Epidermal melanocyte (primary cell): ENCODE measurements at regions not wholly inside any gene's neighbourhood (a gene's known extent, or its start where the extent isn't known, plus 50 kb on each side); places are given as distances from the start of the nearest gene placed in this dataset.

Source experiments
- DNase-seq: peaks from one replicate; pipeline ENCODE4 v3.0.0; 2011; ENCODE audit warnings: low spot score; ENCODE audit not compliant: insufficient read length

- DNase-seq: no peak
Observed at GRCh38 chr2:45301307-45302277, 292.3 kb upstream of the SIX2 start.

DNA sequence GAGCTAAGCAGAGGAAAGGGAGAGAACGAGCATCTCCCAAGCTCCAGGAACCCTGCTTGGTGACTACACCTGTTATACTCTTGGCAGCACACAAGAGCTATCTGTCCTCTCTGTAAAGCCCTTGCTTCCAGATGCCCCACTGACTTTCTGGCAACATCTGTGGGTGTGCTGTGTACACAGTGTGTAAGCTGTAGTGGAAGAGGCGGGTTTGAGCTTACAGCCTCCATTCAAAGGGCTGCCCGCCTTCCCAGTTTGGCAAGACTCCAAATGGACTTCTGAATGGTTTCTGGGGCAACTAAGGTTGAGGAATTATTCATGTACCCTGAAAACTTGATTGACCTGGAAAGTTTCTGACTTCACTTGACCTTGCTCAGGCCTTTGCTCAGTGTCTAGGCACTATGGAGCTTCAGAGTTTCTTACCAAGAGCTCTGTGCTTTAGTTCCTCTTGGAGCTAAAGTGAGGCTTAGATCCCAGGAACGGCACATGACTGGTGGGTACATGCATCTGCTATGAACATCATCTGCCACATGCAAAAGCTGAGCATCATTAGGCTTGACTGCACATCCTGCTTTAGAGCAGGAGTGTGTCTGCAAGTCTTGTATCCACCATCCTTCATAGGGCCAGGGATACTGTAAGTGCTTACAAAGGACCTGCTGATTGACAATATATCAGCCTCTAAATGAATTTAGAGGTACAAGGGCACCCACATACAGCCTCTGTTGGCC, 290.9 kb upstream of the SIX2 start:
- DNase-seq: no peak

GRCh38 chr2:45299361-45299760, 290.1 kb upstream of the SIX2 start:
- DNase-seq: no peak

DNA sequence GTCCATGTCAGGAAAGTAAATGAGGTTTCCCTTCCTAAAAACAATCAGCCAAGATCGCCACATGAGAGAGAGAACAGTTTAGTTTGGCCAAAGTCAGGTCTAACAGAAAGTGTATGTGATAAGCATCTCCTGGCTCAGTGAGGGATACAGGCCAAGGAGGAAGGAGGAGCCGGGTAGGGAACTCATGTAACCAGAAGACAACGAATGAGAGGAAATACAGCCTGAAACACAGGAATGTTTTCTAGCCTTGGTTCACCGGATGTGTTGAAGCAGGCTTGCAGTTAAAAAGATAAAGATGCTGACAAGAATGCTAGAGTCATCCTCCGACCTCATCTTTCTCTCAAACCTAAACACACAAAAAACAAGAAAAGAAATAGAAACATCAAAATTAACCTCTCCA, 283.9 kb upstream of the SIX2 start:
- DNase-seq: no peak

DNA sequence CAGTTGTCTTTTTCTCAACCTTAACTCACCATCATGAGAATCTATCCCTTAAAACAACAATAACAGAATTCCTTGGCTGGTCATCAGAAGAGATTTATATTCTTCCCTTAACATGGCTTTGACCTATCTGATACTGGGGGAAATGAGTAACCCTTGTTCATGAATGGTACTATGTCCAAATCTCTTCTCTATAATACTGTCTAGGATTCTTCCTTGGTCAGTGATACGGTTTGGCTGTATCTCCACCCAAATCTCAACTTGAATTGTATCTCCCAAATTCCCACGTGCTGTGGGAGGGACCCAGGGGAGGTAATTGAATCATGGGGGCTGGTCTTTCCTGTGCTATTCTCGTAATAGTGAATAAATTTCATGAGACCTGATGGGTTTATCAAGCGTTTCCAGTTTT, 282.0 kb upstream of the SIX2 start:
- DNase-seq: no peak

- no peak for DNase-seq
Observed at GRCh38 chr2:45289997-45290709, 280.9 kb upstream of the SIX2 start.

DNA sequence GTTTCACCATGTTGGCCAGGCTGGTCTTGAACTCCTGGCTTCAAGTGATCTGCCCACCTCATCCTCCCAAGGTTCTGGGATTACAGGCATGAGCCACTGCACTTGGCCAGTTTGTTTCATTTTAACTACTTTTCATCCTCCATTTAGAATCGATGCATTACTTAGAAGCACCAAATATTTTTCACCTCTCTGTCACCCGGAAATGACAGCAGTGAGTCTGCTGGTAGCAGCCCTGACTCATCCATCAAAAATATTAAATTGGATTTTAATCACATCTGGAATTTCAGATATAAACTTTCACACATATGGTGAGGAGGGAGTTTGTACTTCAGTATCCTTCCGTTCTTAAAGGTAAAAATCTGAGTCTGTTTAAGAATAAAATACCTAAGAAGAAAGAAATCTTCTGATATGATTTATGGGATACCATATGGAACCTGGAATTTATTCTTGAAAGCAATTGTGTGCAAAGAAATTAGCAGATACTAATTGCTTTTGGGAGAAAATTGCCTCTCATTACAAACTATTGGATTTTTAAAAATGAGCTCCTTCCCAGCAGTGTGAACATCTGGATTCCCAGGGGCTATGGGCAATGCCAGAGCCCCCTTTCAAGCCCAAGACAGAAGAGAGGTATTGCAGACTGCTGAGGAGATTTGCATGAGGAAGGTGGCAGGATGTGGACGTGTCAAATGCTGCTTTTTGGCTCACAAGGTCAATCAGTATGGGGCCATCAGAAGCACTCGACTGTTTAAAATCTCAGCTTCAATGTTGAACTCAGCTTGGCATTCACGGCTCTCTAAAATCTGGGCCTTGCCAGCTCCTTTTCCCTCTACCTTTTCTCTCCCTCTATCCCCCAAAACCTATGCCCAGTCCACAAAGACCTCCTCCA, 279.5 kb upstream of the SIX2 start:
- no peak for DNase-seq

DNA sequence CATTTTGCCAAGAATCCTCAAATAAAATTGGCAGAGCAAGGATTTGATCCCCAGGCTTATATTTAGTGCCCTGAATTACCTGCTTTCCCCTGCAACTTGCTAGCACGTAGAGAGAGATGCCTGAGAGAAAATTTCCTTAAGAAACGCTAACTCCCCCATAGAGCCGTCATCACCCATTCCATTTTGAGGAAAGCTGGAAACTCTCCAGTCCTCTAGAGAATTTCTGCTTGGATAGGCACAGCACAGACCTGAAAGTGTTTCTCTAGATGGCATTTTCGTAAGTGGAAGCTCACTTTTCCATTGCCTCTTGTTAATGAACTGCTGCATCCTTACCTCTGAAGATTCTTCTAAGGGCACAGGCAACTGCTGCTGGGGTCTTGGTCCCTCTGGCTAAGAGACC, 277.8 kb upstream of the SIX2 start:
- DNase-seq: no peak

DNA sequence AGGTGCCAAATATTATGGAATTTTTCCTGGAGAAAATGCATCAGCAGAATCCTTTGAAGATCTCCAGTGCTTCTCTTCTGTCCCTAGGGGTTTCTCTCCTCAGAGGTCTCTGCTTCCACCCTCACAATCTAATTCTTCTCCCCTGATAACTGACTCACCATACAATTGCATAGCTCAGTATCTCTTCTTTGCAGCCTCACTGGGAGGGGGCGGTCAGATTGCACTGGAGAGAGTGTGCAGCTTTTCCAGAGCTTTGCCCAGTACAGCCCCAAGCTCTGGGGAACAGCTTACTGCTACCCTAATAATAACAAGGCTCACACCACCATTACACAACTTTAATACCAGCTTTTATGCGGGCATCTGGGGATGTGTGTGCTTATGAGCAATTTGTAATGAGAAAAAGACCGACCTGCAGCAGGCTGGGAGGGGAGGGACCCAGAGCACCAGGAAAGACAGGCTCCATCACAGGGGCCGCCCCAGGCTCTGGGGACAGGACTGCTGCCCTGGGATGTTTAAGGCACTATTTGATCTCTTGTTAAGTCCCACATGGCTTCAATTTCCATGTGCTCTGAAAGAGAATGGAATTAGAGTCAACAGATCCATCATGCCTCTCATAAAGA, 276.6 kb upstream of the SIX2 start:
- no peak for DNase-seq

DNA sequence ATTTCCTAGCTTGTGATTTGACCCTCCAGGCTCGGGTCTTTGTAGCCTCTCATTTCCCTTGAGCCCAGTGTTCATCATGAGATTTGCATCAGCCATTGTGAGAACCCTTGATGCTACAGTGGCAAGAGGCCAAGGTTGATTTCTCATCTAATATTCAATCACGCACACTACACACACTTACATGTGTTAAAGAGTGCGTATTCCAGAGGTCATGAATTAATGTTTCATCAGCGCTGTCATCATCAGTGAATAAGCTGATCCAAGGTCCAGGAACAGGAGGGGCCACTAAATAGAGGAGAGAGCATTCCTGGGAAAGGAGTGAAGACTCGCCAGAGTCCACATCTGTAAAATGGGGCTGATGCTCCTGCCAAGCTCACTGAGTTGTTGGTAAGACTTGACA, 276.1 kb upstream of the SIX2 start:
- DNase-seq: no peak

DNA sequence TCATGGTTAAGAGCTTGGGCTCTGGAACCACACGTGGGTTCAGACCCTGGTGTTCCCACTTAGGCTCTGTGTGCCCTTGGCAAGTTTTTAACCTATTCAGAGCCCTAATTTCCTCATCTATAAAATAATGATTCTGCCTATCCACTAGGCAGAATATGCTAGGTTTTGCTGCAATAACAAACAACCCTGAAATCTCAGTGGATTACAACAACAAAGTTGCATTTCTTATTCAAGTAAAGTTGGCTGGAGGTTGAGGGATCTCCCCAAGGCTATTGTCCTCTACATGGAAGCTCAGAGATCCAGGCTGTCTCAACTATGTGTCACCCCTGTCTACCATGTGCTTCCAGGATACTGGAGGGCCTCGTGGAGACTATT, 275.4 kb upstream of the SIX2 start:
- DNase-seq: no peak

- DNase-seq: no peak
Observed at GRCh38 chr2:45283764-45284620, 274.7 kb upstream of the SIX2 start.

DNA sequence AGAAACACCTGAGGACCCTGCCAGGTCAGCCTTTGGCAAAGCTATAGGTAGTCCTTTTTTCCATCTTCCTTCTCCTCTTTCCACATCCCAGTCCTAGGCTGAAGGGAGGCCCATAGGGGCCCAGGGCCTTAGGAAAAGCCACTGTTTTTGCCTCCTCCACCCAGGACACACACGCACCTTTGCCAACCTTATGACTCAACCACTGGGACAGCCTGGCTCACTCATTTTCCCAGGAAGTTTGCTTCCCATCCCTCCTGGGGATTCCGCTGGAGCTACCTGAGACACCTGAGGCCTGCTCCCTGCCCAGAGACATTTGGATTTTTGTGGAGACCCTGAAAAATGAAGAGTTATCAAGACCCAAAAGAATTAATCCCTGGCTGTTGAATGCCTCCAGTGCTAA, 273.4 kb upstream of the SIX2 start:
- DNase-seq: no peak

GRCh38 chr2:45281311-45281710, 272.1 kb upstream of the SIX2 start:
- DNase-seq: no peak

GRCh38 chr2:45280794-45281193, 271.5 kb upstream of the SIX2 start:
- DNase-seq: no peak

DNA sequence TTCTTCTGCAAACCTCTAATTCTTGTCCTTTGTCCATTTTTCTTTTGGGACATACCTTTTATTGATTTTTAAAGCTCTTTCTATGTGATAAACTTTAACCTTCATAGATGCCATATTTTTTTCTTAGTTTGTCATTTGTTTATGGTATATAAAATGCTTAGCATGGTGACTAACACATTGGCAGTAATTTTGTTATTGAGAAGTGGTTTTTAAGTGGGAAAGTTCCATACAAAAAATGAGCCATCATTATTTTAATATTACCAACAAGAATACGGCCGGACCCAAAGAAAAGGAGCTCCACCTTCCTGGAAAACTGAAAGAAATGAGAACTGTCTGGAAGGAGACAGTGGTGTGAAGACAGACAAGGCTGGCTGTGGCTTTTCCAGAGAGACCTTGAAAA, 270.1 kb upstream of the SIX2 start:
- no peak for DNase-seq

DNA sequence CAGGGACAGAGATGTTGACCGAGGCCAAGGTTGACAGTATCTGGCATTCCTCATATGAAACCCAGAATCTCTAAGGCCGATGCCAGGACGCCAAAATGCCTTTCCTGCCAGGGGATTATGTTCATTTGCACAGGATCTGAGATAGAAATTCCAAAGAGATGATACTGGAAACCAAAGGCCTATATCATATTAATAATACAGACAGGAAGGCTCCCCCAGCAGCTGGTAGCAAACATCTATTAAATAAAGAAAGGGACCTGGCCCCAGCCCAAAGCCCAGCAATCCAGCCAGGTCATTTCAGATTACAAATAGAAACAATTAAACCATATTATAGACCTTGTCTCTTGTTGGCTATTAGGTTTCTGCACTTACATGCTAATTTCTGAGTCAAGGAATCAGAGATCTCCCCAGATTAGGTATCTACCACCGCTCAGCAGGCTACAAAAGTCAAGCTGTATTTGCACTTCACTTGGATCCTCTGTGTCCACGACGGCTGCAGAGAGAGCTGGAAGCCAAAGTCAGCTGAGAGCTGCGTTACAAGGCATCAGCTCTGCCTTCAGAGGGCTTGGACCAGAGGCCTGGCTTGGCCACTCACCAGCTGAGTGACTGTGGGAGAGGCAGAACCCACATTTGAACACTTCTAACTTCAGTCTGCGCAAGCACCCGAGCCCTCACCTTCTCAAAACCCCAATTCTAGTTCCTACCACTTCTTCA, 269.3 kb upstream of the SIX2 start:
- DNase-seq: no peak

DNA sequence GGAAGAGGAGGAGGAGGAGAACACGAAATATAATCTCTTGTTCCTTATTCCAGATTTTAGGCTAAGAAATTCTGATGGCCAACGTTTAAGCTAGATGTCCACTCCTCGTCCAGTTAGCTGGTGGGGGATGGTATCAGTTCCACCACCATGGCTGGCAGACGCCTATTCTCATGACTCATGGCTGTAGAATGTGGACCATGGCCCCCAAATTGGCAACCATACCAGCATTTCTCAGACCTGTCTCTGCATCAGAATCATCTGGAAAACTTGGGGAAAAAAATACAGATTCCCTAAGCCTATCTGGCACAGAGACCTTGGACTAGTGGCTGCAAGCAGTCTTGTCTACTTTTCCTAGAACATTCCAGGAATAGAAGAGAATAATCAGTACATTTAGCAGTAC, 267.7 kb upstream of the SIX2 start:
- no peak for DNase-seq

DNA sequence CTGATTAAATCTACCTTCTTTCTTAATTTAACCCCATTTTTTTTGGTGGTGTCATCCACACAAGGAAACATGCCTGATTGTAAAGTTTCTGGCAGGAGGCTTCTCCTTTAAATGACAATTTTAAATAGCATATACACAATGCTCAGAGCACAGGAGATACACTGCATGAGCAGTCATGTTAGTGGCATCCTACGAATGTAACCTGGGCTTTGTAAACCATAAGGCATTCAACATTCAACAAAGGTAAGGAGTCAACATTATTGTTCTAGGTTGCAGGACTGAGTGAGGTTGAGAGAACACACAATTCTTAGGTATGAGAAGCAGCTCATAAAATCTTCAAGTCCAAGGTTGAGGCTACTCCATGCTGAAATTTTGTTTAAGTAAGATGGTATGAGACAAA, 266.6 kb upstream of the SIX2 start:
- DNase-seq: no peak
